Loucy (cell line): ENCODE measurements at regions not wholly inside any gene's neighbourhood (a gene's known extent, or its start where the extent isn't known, plus 50 kb on each side); places are given as distances from the start of the nearest gene placed in this dataset.

Experiments used
- CTCF ChIP-seq: fragments of 200-600 bp; sonication (generic); conservative IDR thresholded peaks from 2 replicates; pipeline ENCODE4 v1.5.1; 2014; ENCODE audit warnings: mild to moderate bottlenecking, antibody characterized with exemption, low read length
- EZH2phosphoT487 ChIP-seq: fragments of 200-600 bp; IDR thresholded peaks from 2 replicates; pipeline ENCODE4 v1.6.1; 2018; ENCODE audit warnings: antibody characterized with exemption, mild to moderate bottlenecking, moderate library complexity, borderline replicate concordance

GRCh38 chr3:103794656-103795055, 1359.8 kb downstream of the ZPLD1 start:
- TF ChIP-seq CTCF (peak; percentile 43), EZH2phosphoT487 (no peak)
